Vagina (tissue), 2 donors: ENCODE measurements at regions not wholly inside any gene's neighbourhood (a gene's known extent, or its start where the extent isn't known, plus 50 kb on each side); places are given as distances from the start of the nearest gene placed in this dataset.

Experiments
- DNase-seq, 2 donors: peaks; one replicate each; pipeline ENCODE4 v3.0.0-alpha.2; 2017; ENCODE audit errors: extremely low spot score in 2 of 2
- H3K27ac ChIP-seq: fragments of 200-600 bp; sonication (generic); one replicate; pipeline ENCODE4 v1.5.1; 2019
- H3K27me3 ChIP-seq: fragments of 200-600 bp; sonication (generic); one replicate; pipeline ENCODE4 v1.5.1; 2019
- H3K36me3 ChIP-seq, 2 donors: fragments of 200-600 bp; sonication (generic); one replicate each; pipeline ENCODE4 v1.5.1; 2017 to 2019
- H3K4me1 ChIP-seq: fragments of 200-600 bp; sonication (generic); one replicate; pipeline ENCODE4 v1.5.1; 2019
- H3K4me3 ChIP-seq, 2 donors: fragments of 200-600 bp; sonication (generic); 1 replicate in 1 of 2; 2 replicates in 1 of 2; pipeline ENCODE4 v1.5.1; 2016 to 2019
- H3K9me3 ChIP-seq: fragments of 200-600 bp; sonication (generic); one replicate; pipeline ENCODE4 v1.5.1; 2019
- CTCF ChIP-seq, 3 experiments: fragments of 450-650 bp in 2 of 3; fragments of 200-600 bp in 1 of 3; sonication (generic) in 1 of 3; IDR thresholded peaks; one replicate each; pipeline ENCODE4 v1.5.1; 2017 to 2019; ENCODE audit warnings: antibody characterized with exemption in 3 of 3, mild to moderate bottlenecking in 2 of 3, moderate library complexity in 2 of 3
- POLR2A ChIP-seq, 2 donors: fragments of 450-650 bp; IDR thresholded peaks; one replicate each; pipeline ENCODE4 v1.6.1; 2017; ENCODE audit warnings: antibody characterized with exemption in 2 of 2, mild to moderate bottlenecking in 2 of 2, moderate library complexity in 2 of 2
- POLR2AphosphoS5 ChIP-seq, 2 donors: sonication (generic); formaldehyde crosslinking; IDR thresholded peaks; one replicate each; pipeline ENCODE4 v1.9.0; 2017; ENCODE audit warnings: antibody characterized with exemption in 2 of 2, mild to moderate bottlenecking in 2 of 2, low read depth in 1 of 2; ENCODE audit not compliant: insufficient read depth in 1 of 2
- intact Hi-C: fragments of 100-400 bp; cut with DNase I; formaldehyde crosslinking; loops from one replicate; pipeline ENCODE4 v1.15.1; 2023

GRCh38 chr10:78366663-78367411, 333.2 kb downstream of the RPS24 start:
- intact Hi-C loops, result no loop called here
- DNase-seq, result no peak
- Histone ChIP-seq H3K4me3 (no peak overlapping the region), H3K9me3 (no peaks in the 10 kb centered on the region), H3K4me1 (no peaks in the 10 kb centered on the region), H3K27me3 (no peaks in the 10 kb centered on the region), H3K27ac (no peak overlapping the region), H3K36me3 (no peaks in the 10 kb centered on the region)
- TF ChIP-seq POLR2AphosphoS5 (IDR thresholded peaks at IDR 0.05; ENCODE audit: insufficient read depth in 1 of 2, low read depth in 1 of 2), result no peak
- TF ChIP-seq POLR2A (IDR thresholded peaks at IDR 0.05), result no peak
- no peak for TF ChIP-seq CTCF (IDR thresholded peaks at IDR 0.05)

GRCh38 chr10:78367751-78368150, 334.1 kb downstream of the RPS24 start:
- no peaks in the 10 kb centered on the region for H3K9me3 ChIP-seq
- no peak overlapping the region for H3K4me3 ChIP-seq
- DNase-seq, result no peak
- intact Hi-C loops, result no loop called here
- TF ChIP-seq POLR2A (IDR thresholded peaks at IDR 0.05), result no peak
- no peak for TF ChIP-seq CTCF (IDR thresholded peaks at IDR 0.05)
- no peak for TF ChIP-seq POLR2AphosphoS5 (IDR thresholded peaks at IDR 0.05; ENCODE audit: insufficient read depth in 1 of 2, low read depth in 1 of 2)
- no peaks in the 10 kb centered on the region for H3K36me3 ChIP-seq
- no peaks in the 10 kb centered on the region for H3K4me1 ChIP-seq
- no peaks in the 10 kb centered on the region for H3K27me3 ChIP-seq
- no peak overlapping the region for H3K27ac ChIP-seq

GRCh38 chr10:78371136-78371535, 337.5 kb downstream of the RPS24 start:
- Histone ChIP-seq H3K4me1 (no peaks in the 10 kb centered on the region), H3K27me3 (no peaks in the 10 kb centered on the region), H3K4me3 (no peak overlapping the region), H3K27ac (no peak overlapping the region), H3K9me3 (no peaks in the 10 kb centered on the region), H3K36me3 (no peaks in the 10 kb centered on the region)
- TF ChIP-seq CTCF (IDR thresholded peaks at IDR 0.05) (no peak), POLR2A (IDR thresholded peaks at IDR 0.05) (no peak), POLR2AphosphoS5 (IDR thresholded peaks at IDR 0.05; ENCODE audit: insufficient read depth in 1 of 2, low read depth in 1 of 2) (no peak)
- intact Hi-C loops, result no loop called here
- no peak for DNase-seq

- Histone ChIP-seq H3K27me3 (no peaks in the 10 kb centered on the region), H3K4me1 (no peaks in the 10 kb centered on the region), H3K27ac (no peak overlapping the region), H3K36me3 (no peaks in the 10 kb centered on the region), H3K9me3 (no peaks in the 10 kb centered on the region), H3K4me3 (no peak overlapping the region)
- TF ChIP-seq CTCF (IDR thresholded peaks at IDR 0.05) (no peak), POLR2AphosphoS5 (IDR thresholded peaks at IDR 0.05; ENCODE audit: insufficient read depth in 1 of 2, low read depth in 1 of 2) (no peak), POLR2A (IDR thresholded peaks at IDR 0.05) (no peak)
- DNase-seq, result no peak
- intact Hi-C loops, result no loop called here
These were observed 339.1 kb downstream of the RPS24 start for GRCh38 chr10:78372806-78373205.

GRCh38 chr10:78374331-78375028, 340.8 kb downstream of the RPS24 start:
- Histone ChIP-seq H3K4me3 (no peak overlapping the region), H3K27me3 (no peaks in the 10 kb centered on the region), H3K27ac (no peak overlapping the region), H3K4me1 (no peaks in the 10 kb centered on the region), H3K9me3 (no peaks in the 10 kb centered on the region), H3K36me3 (no peaks in the 10 kb centered on the region)
- no peak for TF ChIP-seq POLR2A (IDR thresholded peaks at IDR 0.05)
- TF ChIP-seq POLR2AphosphoS5 (IDR thresholded peaks at IDR 0.05; ENCODE audit: insufficient read depth in 1 of 2, low read depth in 1 of 2), result no peak
- intact Hi-C loops, result no loop called here
- DNase-seq, result no peak
